HepG2 (cell line): ENCODE measurements at regions not wholly inside any gene's neighbourhood (a gene's known extent, or its start where the extent isn't known, plus 50 kb on each side); places are given as distances from the start of the nearest gene placed in this dataset.

Experiments
- ATAC-seq: fragments of 200-7000 bp; cut with Tn5 transposase; 3 replicates; pipeline ENCODE4 v1.9.1; 2020; ENCODE audit warnings: mild to moderate bottlenecking, moderate library complexity
- BruUV-seq: library from RNA; stranded (reverse); fragments of 400-500 nt; replicated peaks from 2 replicates; lab custom pipeline; 2021; lab: Mats Ljungman, UMichigan
- CTCF ChIA-PET: fragments of 300-600 bp; formaldehyde crosslinking; extraction: SDS; loops from one replicate; lab custom pipeline; 2021; ENCODE audit warnings: low total read pairs, inconsistent platforms, low intra/inter-chr PET ratio; lab: Yijun Ruan, JAX
- POLR2A ChIA-PET: fragments of 350-600 bp; sonication (Branson Sonifier 250); formaldehyde crosslinking; loops from one replicate; lab custom pipeline; 2020; ENCODE audit warnings: antibody characterized with exemption, inconsistent platforms; lab: Yijun Ruan, JAX
- DNase-seq: peaks from one replicate; pipeline ENCODE4 v3.0.0-alpha.2; 2015; ENCODE audit warnings: low spot score
- FAIRE-seq: peaks from 3 replicates; lab custom pipeline; 2011; peaks lifted over from hg19 to GRCh38; lab: Jason Lieb, UNC
- H2AFZ ChIP-seq: one replicate; pipeline ENCODE4 v1.6.1; 2011; ENCODE audit warnings: low read length, inconsistent platforms
- H3K27ac ChIP-seq: fragments of 300-600 bp; 3 replicates; pipeline ENCODE4 v1.8.0; 2011; ENCODE audit warnings: mixed run types, mild to moderate bottlenecking, mixed read lengths, low read length, inconsistent platforms; ENCODE audit not compliant: insufficient read depth; ENCODE audit errors: extremely low read length
- H3K27me3 ChIP-seq, 2 experiments: fragments of 200-600 bp in 1 of 2; 2 replicates in 1 of 2; 3 replicates in 1 of 2; pipeline versions ENCODE4 v1.6.0 to v1.8.0; 2011; ENCODE audit warnings: low read length in 2 of 2, mild to moderate bottlenecking in 2 of 2, moderate library complexity in 2 of 2, inconsistent platforms in 1 of 2; ENCODE audit not compliant: insufficient read depth in 2 of 2, control insufficient read depth in 1 of 2
- H3K36me3 ChIP-seq, 2 experiments: fragments of 200-600 bp in 1 of 2; replicated peaks in 1 of 2; 2 replicates in 1 of 2; 3 replicates in 1 of 2; pipeline versions ENCODE4 v1.5.1 to v1.8.0; 2011; ENCODE audit warnings: low read length in 2 of 2, inconsistent platforms in 1 of 2; ENCODE audit not compliant: insufficient read depth in 2 of 2, control insufficient read depth in 1 of 2
- H3K4me1 ChIP-seq: 2 replicates; pipeline ENCODE4 v1.5.1; 2012; ENCODE audit warnings: low read length, inconsistent platforms; ENCODE audit not compliant: insufficient read depth
- H3K4me2 ChIP-seq: 2 replicates; pipeline ENCODE4 v1.6.0; 2011; ENCODE audit warnings: low read depth, low read length, inconsistent platforms
- H3K4me3 ChIP-seq, 3 experiments: fragments of 200-600 bp in 1 of 3; sonication (generic), shearing (Covaris generic) in 1 of 3; replicated peaks in 1 of 3; 2 replicates each; pipeline ENCODE4 v1.5.1; 2011 to 2016; ENCODE audit warnings: low read length in 3 of 3, inconsistent platforms in 2 of 3, low read depth in 2 of 3, mild to moderate bottlenecking in 2 of 3, control low read depth in 1 of 3, mixed read lengths in 1 of 3; ENCODE audit not compliant: insufficient read depth in 1 of 3
- H3K79me2 ChIP-seq: one replicate; pipeline ENCODE4 v1.6.1; 2011; ENCODE audit warnings: low read length, inconsistent platforms; ENCODE audit not compliant: insufficient read depth
- H3K9ac ChIP-seq: 2 replicates; pipeline ENCODE4 v1.6.0; 2011; ENCODE audit warnings: mild to moderate bottlenecking, low read depth, low read length, inconsistent platforms; ENCODE audit not compliant: insufficient read depth
- H3K9me3 ChIP-seq: 2 replicates; pipeline ENCODE4 v1.5.1; 2012; ENCODE audit warnings: mild to moderate bottlenecking, low read length
- H4K20me1 ChIP-seq: 2 replicates; pipeline ENCODE4 v1.6.0; 2011; ENCODE audit warnings: inconsistent platforms, mild to moderate bottlenecking, low read length, moderate library complexity; ENCODE audit not compliant: insufficient read depth
- ATF7-NPFF ChIP-seq: sonication (generic); formaldehyde crosslinking; IDR thresholded peaks from 2 replicates; pipeline ENCODE4 v1.8.1; 2023; ENCODE audit warnings: mild to moderate bottlenecking, low read depth, missing genetic modification reagents, moderate library complexity
- GABPB1 ChIP-seq: IDR thresholded peaks from 2 replicates; pipeline ENCODE4 v1.6.1; 2016; ENCODE audit warnings: mild to moderate bottlenecking, missing genetic modification reagents, moderate library complexity, missing compliant biosample characterization
- MAFF ChIP-seq: IDR thresholded peaks from 2 replicates; pipeline ENCODE4 v1.6.1; 2011; ENCODE audit warnings: low read depth, low read length, improper control_type of control experiment
- MAFK ChIP-seq, 2 experiments: IDR thresholded peaks in 1 of 2; conservative IDR thresholded peaks in 1 of 2; 2 replicates each; pipeline ENCODE4 v1.6.1; 2011; ENCODE audit warnings: improper control_type of control experiment in 2 of 2, low read length in 2 of 2
- ZC3H13 ChIP-seq: sonication (generic); formaldehyde crosslinking; IDR thresholded peaks from 2 replicates; pipeline ENCODE4 v1.8.1; 2023; ENCODE audit warnings: mild to moderate bottlenecking, missing genetic modification reagents, moderate library complexity
- ZNF224 ChIP-seq: sonication (generic); formaldehyde crosslinking; IDR thresholded peaks from 2 replicates; pipeline ENCODE4 v1.5.0; 2020; ENCODE audit warnings: mild to moderate bottlenecking, missing genetic modification reagents
- ZNF335 ChIP-seq: sonication (generic); formaldehyde crosslinking; IDR thresholded peaks from 2 replicates; pipeline ENCODE4 v1.4.0; 2020; ENCODE audit warnings: missing genetic modification reagents
- ZNF484 ChIP-seq: sonication (generic); formaldehyde crosslinking; IDR thresholded peaks from 2 replicates; pipeline ENCODE4 v1.5.1; 2020; ENCODE audit warnings: mild to moderate bottlenecking, low read depth, missing genetic modification reagents, borderline replicate concordance
- ZNF549 ChIP-seq: sonication (generic); formaldehyde crosslinking; IDR thresholded peaks from 2 replicates; pipeline ENCODE4 v1.5.0; 2020; ENCODE audit warnings: missing genetic modification reagents
- WGBS: methylation state at CpG from one replicate; pipeline ENCODE4 v1.1.6; 2017; ENCODE audit warnings: low lambda C conversion rate; 5-methylcytosine and 5-hydroxymethylcytosine counted together
- in situ Hi-C: cut with HindIII; loops from 2 replicates; pipeline ENCODE4 v1.10.0; 2017; ENCODE audit warnings: low pct_unique_long_range_greater_than_20kb; ENCODE audit not compliant: extremely low pct_ligation_motif_present
- intact Hi-C: fragments of 100-400 bp; cut with micrococcal nuclease; formaldehyde crosslinking; loops from one replicate; pipeline ENCODE4 v1.10.0; 2022; ENCODE audit not compliant: unreplicated experiment
- TF ChIP-seq, protein P1 (sequence below): sonication (generic); formaldehyde crosslinking; IDR thresholded peaks from 2 replicates; pipeline ENCODE4 v1.4.0; 2020; ENCODE audit warnings: mild to moderate bottlenecking, missing genetic modification reagents

DNA sequence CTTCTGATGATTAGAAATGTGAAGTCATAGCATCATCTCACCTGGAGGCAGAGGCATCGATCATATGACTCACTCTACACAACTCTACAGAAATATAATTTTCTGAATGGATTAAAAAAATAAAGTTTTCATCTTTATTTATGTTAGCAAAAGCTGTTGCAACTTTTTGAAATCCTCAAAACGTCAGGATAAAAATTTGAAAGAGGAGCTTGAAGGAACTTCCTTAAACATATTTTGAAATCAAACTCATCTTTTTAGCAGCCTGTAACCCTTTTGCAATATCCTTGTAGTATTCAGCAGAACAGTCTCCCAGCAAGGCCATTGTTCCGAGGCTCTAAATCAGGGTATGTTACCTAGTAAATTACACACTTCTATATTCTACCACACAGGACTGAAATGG, 985.4 kb downstream of the PLOD2 start (continued):
- no peak for TF ChIP-seq ZNF549 (CRISPR knock-in tag)
- no peak for TF ChIP-seq ZNF484
- TF ChIP-seq ATF7-NPFF (CRISPR knock-in tag), result no peak
- no peak for TF ChIP-seq ZC3H13 (CRISPR knock-in tag)

DNA sequence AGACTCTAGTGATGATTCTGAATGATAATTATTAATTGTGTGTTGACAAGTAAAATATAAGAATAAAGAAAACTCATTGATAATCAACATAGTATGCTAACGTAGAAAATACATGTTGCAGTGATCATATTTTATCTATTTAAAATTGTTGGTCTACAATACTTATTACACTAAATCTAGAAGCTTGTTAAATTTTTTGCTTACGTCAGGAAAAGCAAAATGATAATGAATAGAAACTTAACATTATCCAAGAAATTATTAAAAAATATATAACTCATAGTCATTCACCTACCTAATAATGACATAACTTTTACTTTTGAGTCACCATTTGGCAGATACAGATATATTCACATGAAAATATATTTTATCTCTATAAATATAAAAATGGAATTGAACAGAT, 984.1 kb downstream of the PLOD2 start:
- Histone ChIP-seq H3K9me3 (no peaks in the 10 kb centered on the region), H3K9ac (no peak overlapping the region), H3K36me3 (no peaks in the 10 kb centered on the region), H2AFZ (no peak overlapping the region), H3K4me1 (no peaks in the 10 kb centered on the region), H3K4me3 (no peak overlapping the region), H3K27me3 (no peaks in the 10 kb centered on the region), H3K4me2 (no peak overlapping the region), H3K79me2 (no peaks in the 10 kb centered on the region), H3K27ac (no peak overlapping the region), H4K20me1 (no peaks in the 10 kb centered on the region)
- TF ChIP-seq MAFK (conservative IDR thresholded peaks at IDR 0.05 in 1 of 2, IDR thresholded peaks at IDR 0.05 in 1 of 2; ENCODE audit: low read length in 2 of 2) (peak in 1 of 2 experiments; percentile 81; a peak in 3 of 4 replicates), MAFF (peak; percentile 47; the same call in 1 of the 2 replicates), ZNF335 (CRISPR knock-in tag) (no peak), ZNF224 (CRISPR knock-in tag) (no peak), GABPB1 (no peak)
- TF ChIP-seq, protein P1, sequence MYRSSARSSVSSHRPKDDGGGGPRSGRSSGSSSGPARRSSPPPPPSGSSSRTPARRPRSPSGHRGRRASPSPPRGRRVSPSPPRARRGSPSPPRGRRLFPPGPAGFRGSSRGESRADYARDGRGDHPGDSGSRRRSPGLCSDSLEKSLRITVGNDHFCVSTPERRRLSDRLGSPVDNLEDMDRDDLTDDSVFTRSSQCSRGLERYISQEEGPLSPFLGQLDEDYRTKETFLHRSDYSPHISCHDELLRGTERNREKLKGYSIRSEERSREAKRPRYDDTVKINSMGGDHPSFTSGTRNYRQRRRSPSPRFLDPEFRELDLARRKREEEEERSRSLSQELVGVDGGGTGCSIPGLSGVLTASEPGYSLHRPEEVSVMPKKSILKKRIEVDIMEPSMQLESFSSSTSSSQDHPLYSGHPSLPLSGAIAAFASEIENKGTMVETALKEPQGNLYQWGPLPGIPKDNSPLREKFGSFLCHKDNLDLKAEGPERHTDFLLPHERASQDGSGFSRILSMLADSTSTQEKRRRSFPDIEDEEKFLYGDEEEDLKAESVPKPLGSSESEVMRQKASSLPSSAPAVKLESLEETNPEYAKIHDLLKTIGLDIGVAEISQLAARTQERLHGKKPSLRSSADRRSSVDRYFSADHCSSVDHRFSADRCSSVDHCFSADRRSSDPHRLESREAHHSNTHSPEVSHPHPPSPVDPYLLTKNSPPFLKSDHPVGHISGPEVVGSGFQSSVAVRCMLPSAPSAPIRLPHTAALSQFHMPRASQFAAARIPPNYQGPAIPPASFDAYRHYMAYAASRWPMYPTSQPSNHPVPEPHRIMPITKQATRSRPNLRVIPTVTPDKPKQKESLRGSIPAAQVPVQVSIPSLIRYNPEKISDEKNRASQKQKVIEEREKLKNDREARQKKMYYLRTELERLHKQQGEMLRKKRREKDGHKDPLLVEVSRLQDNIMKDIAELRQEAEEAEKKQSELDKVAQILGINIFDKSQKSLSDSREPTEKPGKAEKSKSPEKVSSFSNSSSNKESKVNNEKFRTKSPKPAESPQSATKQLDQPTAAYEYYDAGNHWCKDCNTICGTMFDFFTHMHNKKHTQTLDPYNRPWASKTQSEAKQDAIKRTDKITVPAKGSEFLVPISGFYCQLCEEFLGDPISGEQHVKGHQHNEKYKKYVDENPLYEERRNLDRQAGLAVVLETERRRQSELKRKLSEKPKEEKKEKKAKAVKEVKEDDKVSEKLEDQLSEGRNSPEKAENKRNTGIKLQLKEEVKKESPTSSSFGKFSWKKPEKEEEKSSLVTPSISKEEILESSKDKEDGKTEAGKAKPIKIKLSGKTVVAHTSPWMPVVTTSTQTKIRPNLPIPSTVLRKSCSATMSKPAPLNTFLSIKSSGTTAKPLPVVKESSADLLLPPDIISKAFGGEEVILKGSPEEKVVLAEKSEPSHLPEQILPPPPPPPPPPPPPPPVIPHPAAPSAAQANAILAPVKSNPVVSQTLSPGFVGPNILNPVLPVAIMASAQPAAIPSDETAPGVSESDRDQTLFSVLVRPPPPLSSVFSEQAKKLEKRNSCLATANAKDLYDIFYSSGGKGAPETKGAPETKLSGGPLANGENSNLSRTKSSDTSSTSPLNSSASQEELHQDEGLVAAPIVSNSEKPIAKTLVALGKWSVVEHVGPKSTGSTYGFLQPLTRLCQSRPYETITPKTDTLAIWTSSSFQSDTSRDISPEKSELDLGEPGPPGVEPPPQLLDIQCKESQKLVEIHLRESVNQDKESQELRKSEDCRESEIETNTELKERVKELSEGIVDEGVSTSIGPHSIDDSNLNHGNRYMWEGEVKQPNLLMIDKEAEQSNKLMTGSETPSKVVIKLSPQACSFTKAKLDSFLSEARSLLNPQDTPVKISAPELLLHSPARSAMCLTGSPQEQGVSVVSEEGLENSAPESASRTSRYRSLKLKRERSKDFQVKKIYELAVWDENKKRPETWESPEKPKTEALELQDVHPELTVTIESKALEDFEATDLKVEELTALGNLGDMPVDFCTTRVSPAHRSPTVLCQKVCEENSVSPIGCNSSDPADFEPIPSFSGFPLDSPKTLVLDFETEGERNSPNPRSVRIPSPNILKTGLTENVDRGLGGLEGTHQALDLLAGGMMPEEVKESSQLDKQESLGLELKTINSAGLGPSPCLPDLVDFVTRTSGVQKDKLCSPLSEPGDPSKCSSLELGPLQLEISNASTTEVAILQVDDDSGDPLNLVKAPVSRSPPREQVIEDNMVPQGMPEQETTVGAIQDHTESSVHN, result no peak
- intact Hi-C loops, result no loop called here
- POLR2A ChIA-PET, result no interaction called here
- 1% methylated on average over 2 of the region's 2 CpGs for WGBS
- DNase-seq (no peak), ATAC-seq (no peak), FAIRE-seq (no peak)
- in situ Hi-C loops, result no loop called here
- BruUV-seq, result no TSS peak
- CTCF ChIA-PET, result no interaction called here
